ENCODE measurements at regions not wholly inside any gene's neighbourhood (a gene's known extent, or its start where the extent isn't known, plus 50 kb on each side); places are given as distances from the start of the nearest gene placed in this dataset.

GRCh38 chr2:33706410-33706809 is 107.3 kb upstream of the FAM98A start:
- H3K4me3 ChIP-seq = no peak overlapping the region
- H3K27ac ChIP-seq (ENCODE audit: control insufficient read depth, insufficient read depth) = no peak overlapping the region
- H2AFZ ChIP-seq (ENCODE audit: control insufficient read depth, low read depth, low read length) = no peak overlapping the region
- H3K4me1 ChIP-seq (ENCODE audit: control insufficient read depth, insufficient read depth, low read length) = no peaks in the 10 kb centered on the region
- no peak overlapping the region for H3K9ac ChIP-seq (ENCODE audit: control insufficient read depth, insufficient read depth, low read length)
- RAD21 ChIA-PET (ENCODE audit: unreplicated experiment) = interaction anchor here (1.6 to 1.7 kb wide), 2 partner anchors 32 to 107 kb away, joined by 3 to 5 read pairs; partner anchors contain the start of gene FAM98A
- peak; percentile 77 for ATAC-seq
- no peaks in the 10 kb centered on the region for H3K79me2 ChIP-seq (ENCODE audit: control insufficient read depth, insufficient read depth, low read length)
- in situ Hi-C loops (cut with MboI) = no loop called here
- H4K20me1 ChIP-seq (ENCODE audit: control insufficient read depth, insufficient read depth) = no peaks in the 10 kb centered on the region
- BruUV-seq (replicated peaks) = no TSS peak
- SMC1A ChIA-PET (ENCODE audit: uncharacterized antibody, unreplicated experiment) = interaction anchor here (0.8 to 2.9 kb wide), 6 partner anchors 9 to 219 kb away, joined by 3 to 10 read pairs (median 3); no protein-coding TSS in a partner anchor
- intact Hi-C loops (cut with micrococcal nuclease; ENCODE audit: unreplicated experiment) = no loop called here
- WGBS (ENCODE audit: insufficient coverage, insufficient replicate concordance, low lambda C conversion rate, missing lambda C conversion rate) = 24% methylated on average over 8 of the region's 8 CpGs
- DNase-seq (ENCODE audit: low read depth, low spot score) = peak; percentile 27
- H3K36me3 ChIP-seq (ENCODE audit: control insufficient read depth in 2 of 2, insufficient read depth in 2 of 2, low read length in 1 of 2) = no peaks in the 10 kb centered on the region
- no peaks in the 10 kb centered on the region for H3K9me3 ChIP-seq (replicated peaks; ENCODE audit: control insufficient read depth, insufficient read depth, low read length)
- no peak overlapping the region for H3K4me2 ChIP-seq (ENCODE audit: control insufficient read depth, insufficient read depth)
- no peaks in the 10 kb centered on the region for H3K27me3 ChIP-seq (replicated peaks in 1 of 2; ENCODE audit: control insufficient read depth in 2 of 2, insufficient read depth in 2 of 2, low read length in 1 of 2)
- POLR2A ChIA-PET = interaction anchor here (0.7 kb wide), 1 partner anchor 108 kb away, joined by 3 read pairs; the partner anchor contains the start of gene FAM98A
- CTCF ChIA-PET = interaction anchor here (1.3 kb wide), 1 partner anchor 36 kb away, joined by 3 read pairs; no protein-coding TSS in a partner anchor
- FAIRE-seq = no peak
- TF ChIP-seq IKZF2 (IDR thresholded peaks at IDR 0.05) (peak; percentile 72 to 74), EP300 (IDR thresholded peaks at IDR 0.05; ENCODE audit: borderline replicate concordance in 1 of 2, control insufficient read depth in 1 of 2, low read depth in 2 of 2, low read length in 2 of 2) (peak in 1 of 2 experiments; percentile 58; a peak in 2 of 4 replicates), ATF7 (IDR thresholded peaks at IDR 0.05; ENCODE audit: low read depth) (peak; percentile 71; the same call in 1 of the 2 replicates), IKZF1 (conservative IDR thresholded peaks at IDR 0.05) (peak; percentile 82), YY1 (IDR thresholded peaks at IDR 0.05; ENCODE audit: low read depth, low read length) (no peak), CBFB (IDR thresholded peaks at IDR 0.05; ENCODE audit: low read depth) (no peak), MYC (IDR thresholded peaks at IDR 0.05; ENCODE audit: insufficient read depth, insufficient read length, insufficient replicate concordance, low read length, severe bottlenecking) (no peak), E4F1 (IDR thresholded peaks at IDR 0.05; ENCODE audit: borderline replicate concordance, partially characterized antibody) (no peak), CHD2 (IDR thresholded peaks at IDR 0.05; ENCODE audit: borderline replicate concordance, low read depth, low read length) (0 out of 2 replicates have a peak, but pooled peaks have one; percentile 36), SPI1 (IDR thresholded peaks at IDR 0.05; ENCODE audit: borderline replicate concordance, insufficient read depth, low read depth, low read length) (peak; percentile 10; the same call in 1 of the 2 replicates), NBN (IDR thresholded peaks at IDR 0.05) (0 out of 2 replicates have a peak, but pooled peaks have one; percentile 27), BHLHE40 (IDR thresholded peaks at IDR 0.05; ENCODE audit: borderline replicate concordance in 1 of 2, low read depth in 2 of 2, low read length in 1 of 2) (peak in 1 of 2 experiments; percentile 9; a peak in 2 of 4 replicates), PAX8 (IDR thresholded peaks at IDR 0.05) (no peak), ZBTB40 (IDR thresholded peaks at IDR 0.05; ENCODE audit: borderline replicate concordance) (peak; percentile 38; the same call in 1 of the 2 replicates), GABPA (IDR thresholded peaks at IDR 0.05; ENCODE audit: low read depth) (0 out of 2 replicates have a peak, but pooled peaks have one; percentile 22), BCL11A (IDR thresholded peaks at IDR 0.05; ENCODE audit: low read depth, low read length) (peak; percentile 55; the same call in 1 of the 2 replicates), SP1 (IDR thresholded peaks at IDR 0.05; ENCODE audit: low read depth, low read length) (no peak), WRNIP1 (IDR thresholded peaks at IDR 0.05; ENCODE audit: borderline replicate concordance, low read depth, low read length) (no peak)

All from GM12878 (cell line).